Ishikawa (cell line): ENCODE measurements at regions not wholly inside any gene's neighbourhood (a gene's known extent, or its start where the extent isn't known, plus 50 kb on each side); places are given as distances from the start of the nearest gene placed in this dataset.

Experiments used
- CEBPB ChIP-seq: IDR thresholded peaks from 2 replicates; pipeline ENCODE4 v1.6.1; 2012
- CREB1 ChIP-seq: IDR thresholded peaks from 2 replicates; pipeline ENCODE4 v1.6.1; 2012; ENCODE audit warnings: low read depth
- EGR1 ChIP-seq: IDR thresholded peaks from 2 replicates; pipeline ENCODE4 v1.6.1; 2012
- EP300 ChIP-seq: IDR thresholded peaks from 2 replicates; pipeline ENCODE4 v1.6.1; 2012; ENCODE audit warnings: borderline replicate concordance
- FOXM1 ChIP-seq: IDR thresholded peaks from 2 replicates; pipeline ENCODE4 v1.6.1; 2012; ENCODE audit warnings: low read depth, borderline replicate concordance
- NFIC ChIP-seq: IDR thresholded peaks from 2 replicates; pipeline ENCODE4 v1.6.1; 2012
- RAD21 ChIP-seq: IDR thresholded peaks from 2 replicates; pipeline ENCODE4 v1.6.1; 2012; ENCODE audit warnings: low read depth
- REST ChIP-seq: IDR thresholded peaks from 2 replicates; pipeline ENCODE4 v1.6.1; 2012; ENCODE audit warnings: low read depth, mild to moderate bottlenecking
- TAF1 ChIP-seq: IDR thresholded peaks from 2 replicates; pipeline ENCODE4 v1.6.1; 2012; ENCODE audit warnings: low read depth, mild to moderate bottlenecking
- TCF12 ChIP-seq: IDR thresholded peaks from 2 replicates; pipeline ENCODE4 v1.6.1; 2012; ENCODE audit warnings: low read depth
- TEAD4 ChIP-seq: IDR thresholded peaks from 2 replicates; pipeline ENCODE4 v1.6.1; 2012
- USF1 ChIP-seq: IDR thresholded peaks from 2 replicates; pipeline ENCODE4 v1.6.1; 2012
- YY1 ChIP-seq: IDR thresholded peaks from 2 replicates; pipeline ENCODE4 v1.6.1; 2012; ENCODE audit warnings: low read depth
- ZBTB7A ChIP-seq: IDR thresholded peaks from 2 replicates; pipeline ENCODE4 v1.6.1; 2012; ENCODE audit warnings: low read depth
- TF ChIP-seq, protein P1 (sequence below): IDR thresholded peaks from 2 replicates; pipeline ENCODE4 v1.6.1; 2012

DNA sequence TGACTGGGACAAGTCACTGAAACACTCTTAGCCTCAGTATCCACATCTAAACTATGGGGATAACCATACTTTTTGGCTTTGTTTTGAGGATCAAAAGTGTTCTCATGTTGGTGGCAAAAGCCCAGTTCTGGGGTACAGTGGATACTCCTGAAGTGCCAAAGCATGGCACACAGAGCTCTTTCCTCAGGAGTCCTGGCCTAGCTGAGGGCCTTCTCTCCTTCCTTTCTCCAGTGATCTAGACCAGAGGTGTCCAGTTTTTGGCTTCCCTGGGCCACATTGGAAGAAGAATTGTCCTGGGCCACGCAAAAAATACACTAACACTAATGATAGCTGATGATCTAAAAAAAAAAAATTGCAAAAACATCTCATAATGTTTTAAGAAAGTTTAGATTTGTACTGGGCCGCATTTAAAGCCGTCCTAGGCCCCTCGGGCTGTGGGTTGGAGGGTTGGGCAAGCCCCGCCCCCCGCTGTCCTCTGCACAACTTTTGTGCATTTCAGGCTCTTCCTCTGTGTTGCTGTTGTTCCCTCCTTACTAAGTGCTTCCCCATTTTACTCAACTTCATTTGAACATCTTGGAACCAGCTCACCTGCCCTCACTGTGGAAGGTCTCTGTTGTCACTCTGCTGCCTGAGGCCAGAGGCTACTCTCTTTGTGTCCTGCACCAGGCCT is 337.0 kb downstream of the CYRIA start:
- TF ChIP-seq ZBTB7A, result no peak
- no peak for TF ChIP-seq EP300

DNA sequence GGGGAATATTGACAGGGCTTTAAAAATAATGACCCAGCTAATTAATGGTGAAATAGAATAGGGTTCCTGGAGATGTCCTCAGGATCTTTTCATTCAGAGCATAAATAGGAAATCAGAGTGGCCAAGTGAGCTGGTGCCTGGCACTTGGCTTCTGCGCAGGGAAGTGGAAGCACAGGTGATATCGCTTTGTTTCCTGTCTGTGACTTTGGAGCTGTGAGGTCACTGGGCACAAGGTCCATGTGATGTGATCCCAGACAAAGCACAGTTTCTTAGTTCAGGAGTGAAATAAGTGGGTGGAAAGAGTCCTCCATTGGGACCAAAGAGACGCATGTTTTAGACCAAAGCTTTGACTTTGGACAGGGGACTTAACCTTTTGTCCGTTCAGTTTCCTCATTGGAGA is 338.3 kb downstream of the CYRIA start:
- TF ChIP-seq REST, result no peak
- no peak for TF ChIP-seq TAF1
- no peak for TF ChIP-seq TCF12
- no peak for TF ChIP-seq TEAD4
- no peak for TF ChIP-seq EGR1
- TF ChIP-seq EP300, result no peak
- TF ChIP-seq FOXM1, result no peak
- TF ChIP-seq YY1, result no peak
- TF ChIP-seq ZBTB7A, result no peak
- TF ChIP-seq USF1, result no peak
- TF ChIP-seq, protein P1, sequence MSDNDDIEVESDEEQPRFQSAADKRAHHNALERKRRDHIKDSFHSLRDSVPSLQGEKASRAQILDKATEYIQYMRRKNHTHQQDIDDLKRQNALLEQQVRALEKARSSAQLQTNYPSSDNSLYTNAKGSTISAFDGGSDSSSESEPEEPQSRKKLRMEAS, result no peak
- no peak for TF ChIP-seq NFIC
- TF ChIP-seq RAD21, result no peak
- TF ChIP-seq CREB1, result no peak
- TF ChIP-seq CEBPB, result no peak

DNA sequence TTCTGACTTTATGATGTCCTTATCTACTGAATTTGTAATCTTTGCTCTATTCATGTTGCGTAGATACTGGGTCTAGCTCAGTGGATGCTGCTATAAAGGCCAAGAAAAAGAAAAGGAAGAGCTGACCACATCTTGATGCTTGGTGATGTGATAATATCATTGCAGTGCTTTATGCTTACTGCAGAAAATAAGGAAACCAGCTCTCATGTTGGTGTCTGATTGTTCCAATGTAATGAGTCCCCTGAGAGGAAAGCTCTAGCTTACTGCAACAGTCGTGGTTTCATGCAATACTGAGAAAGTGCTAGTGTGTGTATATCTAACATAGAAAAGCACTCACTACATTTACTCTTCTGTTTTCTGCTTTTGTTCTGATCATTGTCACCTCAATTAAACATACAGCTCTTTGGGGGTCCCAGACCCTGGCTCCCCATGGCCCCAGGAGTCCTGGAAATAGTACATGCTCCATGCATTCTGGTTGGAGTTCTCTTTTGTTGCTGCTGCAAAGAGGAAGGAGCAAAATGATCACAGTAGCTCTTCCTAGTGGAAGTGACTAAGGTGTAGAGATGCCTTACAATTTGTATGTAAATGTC is 338.8 kb downstream of the CYRIA start:
- TF ChIP-seq FOXM1 (no peak), USF1 (no peak), CEBPB (no peak), YY1 (no peak)

- TF ChIP-seq FOXM1, result no peak
- TF ChIP-seq EGR1, result no peak
- TF ChIP-seq, protein P1, result no peak
- no peak for TF ChIP-seq RAD21
- TF ChIP-seq REST, result no peak
Observed at GRCh38 chr2:16325976-16326510, 339.6 kb downstream of the CYRIA start.

DNA sequence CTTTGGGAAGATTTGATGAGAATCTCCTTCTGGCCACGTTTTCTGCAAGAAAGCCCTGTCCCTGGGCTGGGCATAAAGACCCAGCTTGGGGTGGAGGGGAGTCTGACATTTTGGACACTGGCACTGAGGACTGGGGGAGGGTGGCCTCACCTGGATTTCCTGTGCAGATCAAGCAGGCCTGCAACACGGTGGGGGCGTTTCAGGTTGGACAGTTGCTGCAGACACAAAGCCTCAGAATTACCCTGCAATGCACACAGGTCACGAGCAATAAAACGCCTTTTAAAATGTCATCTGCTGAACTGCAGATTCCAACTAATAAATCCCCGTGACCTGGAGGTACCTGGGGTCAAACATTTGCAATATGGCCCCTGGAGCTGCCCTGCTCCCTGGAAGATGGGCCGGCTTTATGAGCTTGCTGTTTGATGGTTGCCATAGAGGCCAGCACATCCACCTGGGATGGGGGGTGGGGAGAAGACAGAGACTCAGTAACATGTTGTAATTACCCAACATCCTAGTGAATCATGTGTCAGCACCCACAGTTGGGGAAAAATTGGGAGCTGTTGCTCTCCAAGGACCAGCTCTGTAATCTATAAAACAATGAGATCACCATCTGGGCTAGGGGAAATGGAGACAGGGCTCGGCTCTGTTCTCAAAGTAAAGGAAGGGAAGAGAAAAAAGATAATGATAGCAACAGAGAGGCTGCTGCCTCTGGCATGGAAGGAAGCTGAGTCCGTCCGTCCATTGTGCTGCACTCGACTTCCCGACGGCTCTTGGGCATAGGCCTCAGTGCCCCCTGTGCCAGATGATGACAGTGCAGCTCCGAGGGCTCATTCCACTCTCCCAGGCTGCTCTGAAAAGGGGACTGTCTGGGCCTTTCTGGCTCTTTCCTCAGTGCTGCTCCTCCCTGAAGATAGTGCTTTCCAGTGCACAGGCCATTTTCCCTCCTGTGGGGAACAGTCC is 340.3 kb downstream of the CYRIA start:
- TF ChIP-seq REST (no peak), TCF12 (no peak), TAF1 (no peak), CEBPB (no peak), YY1 (no peak), FOXM1 (no peak), RAD21 (no peak), EGR1 (no peak), ZBTB7A (no peak), USF1 (no peak), NFIC (no peak), TEAD4 (no peak), EP300 (no peak), CREB1 (no peak)
- TF ChIP-seq, protein P1, result no peak
